Hepatocyte (in vitro differentiated cells): ENCODE measurements at regions not wholly inside any gene's neighbourhood (a gene's known extent, or its start where the extent isn't known, plus 50 kb on each side); places are given as distances from the start of the nearest gene placed in this dataset.

Experiments used
- EZH2 ChIP-seq: fragments of 200-600 bp; sonication (generic); IDR thresholded peaks from 2 replicates; pipeline ENCODE4 v1.6.1; 2016; ENCODE audit warnings: antibody characterized with exemption, mild to moderate bottlenecking, borderline replicate concordance
- TF ChIP-seq, protein P1 (sequence below): fragments of 200-600 bp; sonication (generic); IDR thresholded peaks from 2 replicates; pipeline ENCODE4 v1.5.1; 2016; ENCODE audit warnings: antibody characterized with exemption, mild to moderate bottlenecking; ENCODE audit not compliant: poor library complexity

DNA sequence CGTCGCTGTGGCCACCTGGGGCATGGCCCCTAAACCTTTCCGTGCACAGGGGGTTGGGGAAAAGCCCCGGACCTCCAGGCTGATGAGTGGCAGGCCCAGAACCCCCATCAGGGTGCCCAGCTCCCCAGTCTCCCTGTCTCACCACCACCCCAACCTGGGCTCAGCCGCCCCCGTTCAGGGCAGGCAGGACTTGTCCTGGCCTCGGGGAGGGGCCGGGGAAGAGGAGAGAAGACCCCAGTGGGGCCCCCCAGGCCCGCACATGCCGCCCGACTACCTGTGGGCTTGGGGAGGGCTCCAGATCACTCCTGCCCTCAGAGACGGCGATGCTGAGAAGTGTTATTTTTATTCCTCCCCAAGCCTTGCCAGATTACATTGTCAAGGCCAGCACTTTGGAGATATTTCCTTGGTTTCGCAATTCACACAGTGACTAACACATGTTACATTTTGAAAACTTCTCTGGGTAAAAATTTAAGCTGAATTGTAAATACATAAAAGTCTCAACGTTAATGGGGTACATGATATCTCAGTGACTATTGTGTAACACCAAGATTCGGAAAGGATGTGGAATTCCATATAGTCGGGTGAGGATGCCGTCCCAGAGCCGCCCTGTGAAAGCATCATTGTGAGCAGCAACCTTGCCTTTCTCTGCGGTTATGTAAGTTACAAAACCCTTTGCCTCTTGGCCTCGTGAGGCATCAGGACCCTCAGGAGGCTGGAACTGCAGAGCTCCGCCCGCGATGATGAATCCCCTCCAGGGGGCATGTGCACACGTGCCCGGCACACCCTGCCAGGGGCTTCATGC is 85.6 kb upstream of the DIO3 start:
- no peak for TF ChIP-seq EZH2
- TF ChIP-seq, protein P1, sequence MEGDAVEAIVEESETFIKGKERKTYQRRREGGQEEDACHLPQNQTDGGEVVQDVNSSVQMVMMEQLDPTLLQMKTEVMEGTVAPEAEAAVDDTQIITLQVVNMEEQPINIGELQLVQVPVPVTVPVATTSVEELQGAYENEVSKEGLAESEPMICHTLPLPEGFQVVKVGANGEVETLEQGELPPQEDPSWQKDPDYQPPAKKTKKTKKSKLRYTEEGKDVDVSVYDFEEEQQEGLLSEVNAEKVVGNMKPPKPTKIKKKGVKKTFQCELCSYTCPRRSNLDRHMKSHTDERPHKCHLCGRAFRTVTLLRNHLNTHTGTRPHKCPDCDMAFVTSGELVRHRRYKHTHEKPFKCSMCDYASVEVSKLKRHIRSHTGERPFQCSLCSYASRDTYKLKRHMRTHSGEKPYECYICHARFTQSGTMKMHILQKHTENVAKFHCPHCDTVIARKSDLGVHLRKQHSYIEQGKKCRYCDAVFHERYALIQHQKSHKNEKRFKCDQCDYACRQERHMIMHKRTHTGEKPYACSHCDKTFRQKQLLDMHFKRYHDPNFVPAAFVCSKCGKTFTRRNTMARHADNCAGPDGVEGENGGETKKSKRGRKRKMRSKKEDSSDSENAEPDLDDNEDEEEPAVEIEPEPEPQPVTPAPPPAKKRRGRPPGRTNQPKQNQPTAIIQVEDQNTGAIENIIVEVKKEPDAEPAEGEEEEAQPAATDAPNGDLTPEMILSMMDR, result no peak
